HG02885 (cell line): ENCODE measurements at regions not wholly inside any gene's neighbourhood (a gene's known extent, or its start where the extent isn't known, plus 50 kb on each side); places are given as distances from the start of the nearest gene placed in this dataset.

Experiments
- ATAC-seq: cut with Tn5 transposase; IDR thresholded peaks from one replicate; pipeline ENCODE4 v1.9.1; 2021; ENCODE audit warnings: mild to moderate bottlenecking; ENCODE audit not compliant: unreplicated experiment, poor library complexity

DNA sequence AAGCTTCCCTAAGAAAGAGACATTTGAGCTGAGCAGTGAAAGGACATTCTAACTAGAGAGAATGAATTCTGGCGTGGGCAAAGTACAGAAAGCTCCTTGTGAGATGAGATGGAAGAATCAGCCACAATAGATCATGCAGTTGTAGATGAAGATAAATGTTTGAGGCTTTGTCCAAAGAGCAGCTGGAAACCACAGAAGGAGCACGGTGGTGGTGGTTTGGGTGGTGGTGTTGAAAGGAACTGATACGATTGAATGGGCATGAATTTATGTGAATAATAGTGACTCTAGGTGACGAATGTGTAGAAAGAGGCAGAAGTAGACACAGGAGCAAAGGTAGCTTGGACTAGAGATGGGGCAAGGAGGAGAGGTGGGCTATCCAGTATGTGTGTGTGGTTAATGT, 260.5 kb upstream of the TMTC1 start:
- ATAC-seq, result no peak

DNA sequence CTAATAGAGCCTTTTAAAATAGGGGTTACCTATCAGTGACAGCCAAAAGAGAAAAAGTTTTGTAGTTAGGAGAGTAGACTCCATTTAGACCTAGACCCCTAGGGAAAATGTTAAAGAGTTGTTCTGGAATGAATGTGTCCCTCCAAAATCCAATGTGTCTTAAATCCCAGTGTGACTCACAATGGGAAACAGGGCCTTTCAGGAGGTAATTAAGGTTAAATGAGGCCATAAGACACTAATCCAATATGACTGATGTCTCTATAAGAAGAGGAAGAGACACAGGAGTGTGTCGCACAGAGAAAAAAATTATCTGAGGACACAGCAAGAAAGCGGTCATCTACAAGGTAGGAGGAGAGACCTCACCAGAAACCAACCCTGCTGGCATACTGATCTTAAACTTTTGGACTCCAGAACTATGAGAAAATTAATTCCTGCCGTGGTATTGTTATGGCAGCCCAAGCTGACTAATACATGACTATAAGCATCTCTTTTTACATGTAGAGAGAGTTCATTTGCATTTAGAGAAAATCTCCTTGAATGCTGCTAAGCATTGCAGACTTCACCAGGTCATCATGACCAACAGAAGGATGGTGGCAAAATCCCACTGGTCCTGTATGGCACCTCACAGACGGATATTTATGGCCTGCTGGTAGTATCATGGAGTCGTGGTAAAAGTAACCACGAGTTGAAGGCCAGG, 259.6 kb upstream of the TMTC1 start:
- no peak for ATAC-seq

DNA sequence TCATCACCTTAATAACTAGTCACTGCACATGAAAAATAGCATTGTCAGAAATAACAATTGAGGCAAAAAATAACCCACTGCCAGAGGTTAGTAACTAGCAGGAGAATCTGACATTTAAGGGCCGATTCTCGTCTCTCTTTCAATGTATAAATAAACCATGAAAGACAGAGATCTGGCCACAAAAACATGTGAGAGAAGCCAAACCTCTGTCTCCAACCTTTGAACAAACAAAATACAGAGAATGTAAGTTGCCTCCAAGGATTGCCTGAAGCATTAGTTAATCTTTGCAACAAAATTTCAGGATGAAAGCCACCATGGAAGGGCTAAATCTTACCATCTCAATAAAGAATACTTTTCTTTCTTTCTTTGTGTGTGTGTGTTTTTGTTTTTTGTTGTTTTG, 257.4 kb upstream of the TMTC1 start:
- ATAC-seq, result no peak

DNA sequence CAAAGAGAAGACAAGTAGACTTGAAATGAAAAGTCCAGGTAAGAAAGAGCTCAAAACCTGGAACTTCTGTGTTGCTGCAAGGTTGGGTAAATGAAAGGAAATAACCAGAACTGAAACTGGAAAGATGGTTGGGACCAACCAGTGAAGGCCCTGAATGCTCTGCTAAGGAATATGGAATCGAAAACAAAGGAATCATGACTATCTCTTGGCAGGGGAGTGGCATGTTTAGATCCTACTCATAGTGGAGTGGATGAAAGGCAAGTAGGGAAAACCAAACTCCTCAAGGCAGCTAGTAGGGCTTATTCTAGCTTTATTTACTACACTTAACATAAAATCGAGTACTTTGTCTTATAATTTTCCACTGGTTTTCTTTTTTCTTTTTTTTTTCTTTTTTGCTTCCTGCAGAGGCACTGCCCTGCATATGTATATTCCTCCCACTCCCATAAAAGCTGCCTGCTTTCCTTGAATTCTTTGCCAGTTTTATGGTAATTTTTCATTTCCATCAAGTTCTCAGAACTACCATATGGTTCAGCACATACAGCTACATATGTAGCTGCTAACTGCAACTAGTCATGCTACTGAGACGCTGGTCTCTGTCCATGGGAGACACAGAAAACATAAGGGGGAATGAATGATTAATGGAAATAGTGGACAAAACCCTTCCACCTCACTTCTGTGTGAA, 247.1 kb upstream of the TMTC1 start:
- ATAC-seq, result no peak

DNA sequence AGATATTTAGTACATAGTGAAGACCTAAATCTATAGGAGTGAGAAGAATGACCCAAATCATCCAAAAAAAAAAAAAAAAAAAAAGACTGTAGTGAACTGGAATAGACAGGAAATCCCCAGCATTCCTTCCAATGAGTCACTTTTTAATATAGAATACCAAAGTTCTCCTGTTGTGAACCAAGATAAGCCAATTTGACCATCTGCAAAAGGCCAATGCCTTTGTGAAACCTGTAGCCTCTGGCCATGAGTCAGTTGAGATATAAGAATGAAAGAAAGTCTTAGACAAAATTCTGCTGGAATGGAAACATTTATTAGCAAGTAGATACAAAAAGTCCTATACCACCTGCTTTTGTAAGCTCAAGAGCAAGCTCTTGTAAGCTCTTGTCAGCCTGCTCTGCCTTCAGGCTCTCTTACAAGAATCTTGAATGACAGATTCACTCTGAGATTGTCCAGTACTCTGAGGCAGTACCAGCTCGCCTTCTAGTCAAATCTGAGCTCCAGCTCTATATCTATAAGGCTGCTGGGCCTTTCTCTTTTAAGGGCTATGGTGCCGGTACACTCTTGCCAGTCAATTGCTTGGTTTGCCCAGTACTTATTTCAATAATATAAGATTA, 243.0 kb upstream of the TMTC1 start:
- no peak for ATAC-seq

DNA sequence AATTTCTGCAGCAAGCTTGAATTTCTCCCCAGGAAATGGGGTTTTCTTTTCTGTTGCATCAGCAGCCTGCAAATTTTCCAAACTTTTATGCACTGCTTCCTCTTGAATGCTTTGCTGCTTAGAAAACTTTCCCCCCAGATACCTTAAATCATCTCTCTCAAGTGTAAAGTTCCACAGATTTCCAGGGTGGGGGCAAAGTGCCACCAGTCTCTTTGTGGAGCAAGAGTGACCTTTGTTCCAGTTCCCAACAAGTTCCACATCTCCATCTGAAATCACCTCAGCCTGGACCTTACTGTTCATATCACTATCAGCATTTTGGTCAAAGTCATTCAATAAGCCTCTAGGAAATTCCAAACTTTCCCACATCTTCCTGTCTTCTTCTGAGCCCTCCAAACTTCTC, 241.6 kb upstream of the TMTC1 start:
- no peak for ATAC-seq

DNA sequence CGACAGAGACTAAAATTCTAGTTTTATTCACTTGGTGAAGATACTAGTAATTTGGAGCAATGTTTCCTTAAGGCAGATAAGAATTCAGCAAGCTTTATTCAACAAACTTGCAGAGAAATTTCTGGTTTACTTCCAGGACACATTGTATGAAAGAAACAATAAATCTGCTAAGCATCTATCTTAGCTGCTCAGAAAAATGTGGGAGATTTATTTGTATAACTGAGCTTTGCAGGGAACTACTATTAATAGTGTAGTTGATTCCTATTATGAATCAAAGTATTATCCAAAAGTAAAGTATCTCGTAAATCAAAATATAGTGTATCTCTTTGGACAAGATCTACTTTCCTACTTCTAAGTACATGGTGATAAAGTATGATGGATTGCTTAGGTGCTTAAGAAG, 239.4 kb upstream of the TMTC1 start:
- ATAC-seq, result no peak

DNA sequence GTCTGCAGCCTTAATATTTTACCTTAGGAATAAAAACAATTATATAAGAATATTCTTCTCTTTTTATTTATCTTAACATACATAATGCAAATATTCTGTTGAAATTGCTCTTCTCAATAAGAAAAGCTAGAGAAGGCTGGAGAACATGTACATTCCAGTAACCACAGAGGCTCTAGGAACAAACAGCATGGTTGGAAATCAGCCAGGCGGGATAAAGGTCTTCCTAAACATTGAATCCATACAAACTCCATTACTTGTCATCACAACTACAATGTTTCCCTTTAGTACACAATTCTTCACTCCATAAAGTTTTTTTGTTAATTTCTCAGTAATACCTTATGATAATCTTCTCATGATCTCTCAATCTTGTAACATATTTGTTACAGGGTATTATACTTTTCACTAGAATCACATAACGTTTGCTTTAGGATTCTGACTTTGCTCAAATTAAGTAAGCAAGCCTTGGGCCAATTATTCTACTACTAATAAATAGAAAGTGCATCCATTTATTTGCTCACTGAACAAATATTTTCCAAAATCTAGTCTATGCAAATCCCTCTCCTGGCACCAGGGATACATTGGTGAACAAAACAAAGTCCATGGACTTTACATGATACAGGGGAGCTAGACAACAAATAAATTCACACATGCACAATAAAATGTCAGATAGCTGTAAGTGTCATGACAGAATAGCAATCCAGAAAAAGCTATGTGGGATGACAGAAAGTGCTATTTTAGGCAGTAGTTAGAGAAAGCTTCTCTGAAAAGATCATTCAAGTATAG, 237.5 kb upstream of the TMTC1 start:
- no peak for ATAC-seq

DNA sequence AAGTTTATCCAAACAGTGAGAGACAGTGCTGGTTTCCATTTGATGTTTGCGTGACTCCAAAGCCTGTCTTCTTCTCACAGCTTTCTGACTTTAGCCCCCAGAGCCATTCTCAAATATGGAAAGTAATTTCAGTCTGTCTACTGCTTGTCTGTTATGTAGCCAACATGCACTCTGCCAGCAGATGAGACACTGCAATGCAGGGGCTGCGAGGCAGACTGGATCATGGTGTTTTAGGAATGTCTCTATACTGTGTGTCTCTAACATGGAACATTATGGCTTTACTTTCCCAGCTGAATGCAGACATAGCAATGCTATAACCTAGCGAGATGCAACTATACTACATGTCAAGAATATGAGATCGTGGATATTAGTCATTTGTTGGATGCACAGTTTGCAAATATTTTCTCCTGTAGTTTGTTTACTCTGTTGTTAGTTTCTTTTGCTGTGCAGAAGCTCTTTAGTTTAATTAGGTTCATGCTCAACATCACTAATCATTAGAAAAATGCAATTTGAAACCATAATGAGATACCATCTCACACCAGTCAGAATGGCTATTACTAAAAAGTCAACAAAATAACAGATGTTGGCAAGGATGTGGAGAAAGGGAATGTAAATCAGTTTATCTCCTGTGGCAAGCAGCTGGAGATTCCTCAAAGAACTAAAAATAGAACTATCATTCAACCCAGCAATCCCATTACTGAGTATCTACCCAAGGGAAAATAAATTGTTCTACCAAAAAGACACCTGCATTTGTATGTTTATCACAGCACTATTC, 235.8 kb upstream of the TMTC1 start:
- no peak for ATAC-seq

DNA sequence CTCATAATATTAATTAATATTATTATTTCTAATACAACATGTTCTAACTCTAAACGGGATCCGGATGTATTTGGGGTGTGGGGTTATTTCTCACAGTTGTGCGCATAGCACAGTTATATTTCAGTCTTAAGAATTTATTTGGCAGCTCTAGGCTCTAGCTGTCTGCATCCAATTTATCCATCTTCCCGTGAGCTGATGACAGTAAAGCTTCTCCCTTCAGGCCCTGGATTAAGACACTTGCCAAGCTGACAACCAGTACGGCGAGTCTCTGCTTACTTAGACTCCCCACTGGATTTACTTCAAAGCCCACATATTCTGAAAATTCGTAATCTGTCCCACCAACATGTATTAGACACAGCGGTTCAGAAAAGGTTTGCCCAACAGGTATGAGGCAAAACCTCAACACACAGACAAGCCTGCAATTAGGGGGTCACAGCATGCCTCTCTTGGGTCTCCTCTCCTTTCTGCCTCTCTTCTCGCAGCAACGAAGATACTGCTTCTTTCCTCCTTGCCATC, 232.9 kb upstream of the TMTC1 start:
- no peak for ATAC-seq

DNA sequence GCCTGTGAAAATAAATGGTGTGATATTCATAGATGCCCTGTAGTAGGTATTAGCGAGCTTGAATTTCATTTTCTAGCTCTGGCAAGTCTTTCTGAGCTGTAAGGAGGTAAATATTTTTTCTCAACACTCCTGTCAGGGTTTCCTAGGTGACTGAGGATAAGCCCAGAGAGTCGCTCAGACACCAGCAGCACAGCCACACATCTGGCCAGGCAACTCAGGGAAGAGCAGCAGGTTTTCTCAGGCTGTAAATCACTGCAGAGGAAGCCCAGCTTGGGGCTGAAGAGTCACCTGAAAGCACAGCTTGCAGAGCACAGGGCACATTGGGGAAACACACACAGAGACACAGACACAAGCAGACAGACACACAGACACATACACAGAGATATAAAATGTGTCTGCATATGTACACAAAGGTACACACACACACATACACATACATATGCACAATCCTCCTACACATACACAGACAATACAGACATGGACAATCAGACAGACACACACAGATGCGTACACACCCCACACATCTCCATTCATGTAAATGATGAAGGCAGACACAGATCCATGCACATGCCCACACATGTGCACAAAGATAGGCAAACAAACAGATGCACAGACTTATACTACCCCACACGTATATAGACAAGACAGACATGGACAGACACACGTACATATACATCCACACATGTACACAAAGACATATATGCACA, 232.0 kb upstream of the TMTC1 start:
- ATAC-seq, result no peak

DNA sequence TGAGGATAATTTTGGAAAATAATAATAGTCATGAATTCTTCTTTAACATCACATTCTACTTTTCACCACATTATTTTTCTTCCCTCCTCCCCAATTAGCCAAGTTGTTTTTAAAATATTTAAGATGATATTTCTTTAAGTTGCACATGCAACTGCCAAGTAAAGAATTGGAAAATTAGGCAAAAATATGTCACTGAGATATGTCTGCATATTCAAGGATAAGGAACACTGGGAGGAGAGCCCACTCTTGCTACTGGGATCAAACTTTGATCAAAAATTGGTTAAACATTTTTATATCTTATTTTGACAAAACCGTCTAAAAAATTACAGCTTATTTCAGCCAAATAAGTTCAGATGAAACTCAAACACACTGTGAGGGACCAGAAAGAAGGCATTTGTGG, 231.2 kb upstream of the TMTC1 start:
- ATAC-seq, result no peak

DNA sequence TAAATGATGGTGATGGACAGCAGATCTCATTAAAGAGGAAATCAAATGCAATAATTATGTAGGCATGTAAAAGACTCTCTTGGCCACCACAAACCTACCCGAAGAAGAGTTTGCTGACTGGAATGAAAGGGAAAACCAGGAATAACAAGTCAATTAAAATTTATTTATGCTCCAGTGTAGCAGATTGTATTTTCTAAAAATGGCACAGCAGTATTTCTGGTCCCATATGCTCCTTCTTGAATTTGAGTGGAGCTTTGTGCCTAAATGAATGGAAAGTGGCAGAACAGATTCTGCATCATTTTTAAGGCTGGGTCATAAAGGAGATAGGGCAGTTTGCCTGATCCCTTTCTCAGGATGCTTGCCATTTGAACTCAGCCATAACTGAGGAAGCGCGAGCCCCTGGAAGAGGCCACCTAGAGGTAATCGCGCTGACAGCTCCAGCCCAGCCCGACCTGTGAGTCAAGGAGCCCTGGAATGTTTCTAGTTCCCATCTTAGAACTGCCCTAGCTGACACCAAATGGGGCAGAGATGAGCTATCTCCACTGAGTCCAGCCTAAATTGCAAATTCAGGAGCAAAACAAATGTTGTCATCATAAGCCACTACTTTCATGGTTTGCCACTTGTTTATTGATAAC, 229.2 kb upstream of the TMTC1 start:
- ATAC-seq, result no peak

DNA sequence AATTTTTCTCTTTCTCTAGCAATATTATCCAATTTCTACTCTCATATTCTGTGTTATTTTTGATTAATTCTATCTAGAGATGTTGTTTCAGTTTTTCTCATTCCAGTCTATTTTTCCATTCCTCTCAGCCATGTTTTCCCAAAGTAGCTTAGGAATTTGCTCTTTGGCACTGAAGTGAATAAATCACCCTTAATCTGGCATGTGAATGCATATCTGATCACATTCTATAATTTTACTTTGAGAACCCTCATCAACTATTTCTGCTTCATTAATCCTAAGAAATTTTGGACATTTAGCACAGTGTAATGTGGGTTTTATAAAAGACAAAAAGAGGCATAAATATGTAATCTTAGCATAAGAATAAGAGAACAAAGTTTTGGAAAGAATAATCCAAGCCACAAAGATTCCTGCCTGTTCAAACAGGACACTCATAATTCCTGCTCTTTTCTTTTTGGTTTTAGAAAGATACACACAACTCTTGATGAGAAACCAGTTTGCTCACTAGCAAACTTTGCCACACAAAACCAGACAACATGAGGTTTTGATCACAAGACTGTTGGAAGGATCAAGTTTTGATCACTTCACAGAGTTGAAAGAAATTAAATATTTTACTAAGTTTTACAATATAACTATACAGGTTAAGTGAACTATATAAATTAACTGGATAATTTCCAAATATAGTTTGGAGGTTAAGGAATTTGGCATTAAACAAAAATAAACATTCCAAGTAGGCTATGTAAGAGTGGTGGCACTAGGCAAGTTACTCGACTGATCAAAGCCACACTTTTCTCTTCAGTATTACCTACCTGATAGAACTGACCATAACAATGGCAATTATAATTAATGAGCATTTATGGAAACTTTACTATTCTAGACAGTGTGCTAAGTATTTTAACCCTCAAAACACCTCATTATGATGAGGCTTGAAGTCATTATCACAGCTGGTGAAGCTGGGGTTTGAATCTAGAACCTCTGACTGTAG, 226.6 kb upstream of the TMTC1 start:
- ATAC-seq, result no peak

DNA sequence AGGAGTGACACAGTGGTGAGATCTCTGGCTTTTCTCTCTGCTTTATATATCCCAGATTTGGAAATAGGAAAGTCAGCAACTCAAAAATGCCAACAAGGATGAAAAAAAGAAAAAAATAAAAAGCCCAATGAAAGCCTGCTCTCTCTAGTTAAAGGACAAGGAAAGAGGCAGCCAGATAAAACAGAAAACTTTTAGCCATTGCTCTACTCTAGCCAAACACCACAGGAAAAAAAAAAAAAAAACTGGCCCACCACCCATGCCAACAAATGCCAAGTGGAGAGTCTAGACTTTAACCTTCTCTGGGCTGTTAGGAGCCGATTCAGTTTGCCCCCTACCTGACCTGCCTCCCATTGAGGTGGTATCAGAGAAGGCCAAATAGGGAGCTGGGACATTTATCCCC, 222.3 kb upstream of the TMTC1 start:
- ATAC-seq, result no peak

DNA sequence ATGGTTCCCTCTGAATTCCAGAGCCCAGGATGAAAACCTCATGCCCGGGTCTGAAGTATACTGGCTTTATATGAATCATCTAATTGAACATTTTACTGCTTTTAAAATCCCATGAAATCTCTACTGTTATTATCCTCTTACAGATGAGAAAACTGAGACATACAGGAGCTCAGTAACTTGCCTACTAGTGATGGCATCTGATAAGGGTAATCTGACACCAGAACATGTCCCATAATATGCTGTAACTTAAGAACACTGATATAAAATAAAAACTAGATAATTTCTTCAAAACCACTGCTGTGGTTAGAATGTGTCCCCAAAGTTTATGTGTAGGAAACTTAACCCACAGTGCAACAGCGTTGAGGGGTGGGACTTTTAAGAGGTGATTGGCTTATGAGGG, 219.6 kb upstream of the TMTC1 start:
- no peak for ATAC-seq

DNA sequence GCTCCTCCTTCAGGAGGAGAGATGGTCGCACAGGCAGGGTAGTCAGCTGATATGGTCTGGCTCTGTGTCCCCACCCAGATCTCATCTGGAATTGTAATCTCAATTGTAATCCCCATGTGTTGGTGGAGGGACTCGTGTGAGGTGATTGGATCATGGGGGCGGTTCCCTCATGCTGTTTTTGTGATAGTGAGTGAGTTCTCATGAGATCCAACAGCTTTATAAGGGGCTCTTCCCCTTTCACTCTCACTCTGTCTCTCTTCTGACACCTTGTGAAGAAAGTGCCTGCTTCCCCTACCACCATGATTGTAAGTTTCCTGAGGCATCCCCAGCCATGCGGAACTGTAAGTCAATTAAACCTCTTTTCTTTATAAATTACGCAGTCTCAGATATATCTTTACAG, 218.9 kb upstream of the TMTC1 start:
- no peak for ATAC-seq

DNA sequence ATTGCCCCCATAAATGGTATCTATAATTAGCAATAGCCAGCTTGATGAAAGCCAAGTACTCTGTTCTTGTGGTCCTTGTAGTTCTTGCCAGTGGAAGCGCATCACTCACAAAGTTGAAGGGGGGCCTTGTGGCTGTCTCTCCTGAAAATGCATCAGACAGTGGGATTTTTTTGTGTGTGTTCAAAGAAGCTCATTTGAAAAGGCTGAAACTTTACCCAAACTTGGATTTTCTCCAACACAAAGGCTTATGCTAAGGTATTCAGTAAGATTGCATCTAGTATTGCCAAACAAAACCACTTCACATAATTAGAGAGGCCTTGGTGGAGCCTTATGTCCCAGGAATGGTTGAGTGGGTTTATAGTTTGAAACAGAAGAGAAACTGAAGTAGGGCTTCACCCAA, 216.7 kb upstream of the TMTC1 start:
- no peak for ATAC-seq
